Umbilical cord (tissue), 1 donor: ENCODE measurements at regions not wholly inside any gene's neighbourhood (a gene's known extent, or its start where the extent isn't known, plus 50 kb on each side); places are given as distances from the start of the nearest gene placed in this dataset.

Experiments
- DNase-seq: peaks from one replicate; pipeline ENCODE4 v3.0.0-alpha.2; 2015; ENCODE audit warnings: low spot score

GRCh38 chr12:111040690-111041089 lies 120.3 kb upstream of the MYL2 start:
- no peak for DNase-seq

GRCh38 chr12:111038941-111039340 lies 118.6 kb upstream of the MYL2 start:
- no peak for DNase-seq

GRCh38 chr12:111038077-111038476 lies 117.7 kb upstream of the MYL2 start:
- no peak for DNase-seq

- DNase-seq, result no peak
Observed at GRCh38 chr12:111037047-111037446, 116.7 kb upstream of the MYL2 start.

GRCh38 chr12:111035578-111036301 lies 115.4 kb upstream of the MYL2 start:
- no peak for DNase-seq

- no peak for DNase-seq
Observed at GRCh38 chr12:111034886-111035577, 114.7 kb upstream of the MYL2 start.

GRCh38 chr12:111034083-111034885 lies 113.9 kb upstream of the MYL2 start, which contains the start of gene CUX2:
Gene CUX2 (plus strand): TSS chr12:111034165.
- DNase-seq, result no peak

GRCh38 chr12:111033281-111034082 lies 113.1 kb upstream of the MYL2 start:
- no peak for DNase-seq

GRCh38 chr12:111032591-111032919 lies 112.2 kb upstream of the MYL2 start:
- DNase-seq, result no peak

- DNase-seq, result no peak
Observed at GRCh38 chr12:111031916-111032590, 111.7 kb upstream of the MYL2 start.

GRCh38 chr12:111030800-111031199 lies 110.4 kb upstream of the MYL2 start:
- no peak for DNase-seq

GRCh38 chr12:111029732-111030131 lies 109.4 kb upstream of the MYL2 start:
- DNase-seq, result no peak

- no peak for DNase-seq
Observed at GRCh38 chr12:111029305-111029704, 108.9 kb upstream of the MYL2 start.

- DNase-seq, result no peak
Observed at GRCh38 chr12:111028830-111029229, 108.5 kb upstream of the MYL2 start.

GRCh38 chr12:111027431-111027830 lies 107.1 kb upstream of the MYL2 start:
- no peak for DNase-seq

- no peak for DNase-seq
Observed at GRCh38 chr12:111025792-111026430, 105.5 kb upstream of the MYL2 start.

GRCh38 chr12:111025301-111025700 lies 104.9 kb upstream of the MYL2 start:
- no peak for DNase-seq

- DNase-seq, result peak; percentile 20
Observed at GRCh38 chr12:111024205-111024801, 103.9 kb upstream of the MYL2 start.

- DNase-seq, result no peak
Observed at GRCh38 chr12:111022386-111022785, 102.0 kb upstream of the MYL2 start.

GRCh38 chr12:111014547-111014946 lies 94.2 kb upstream of the MYL2 start:
- DNase-seq, result no peak
